ENCODE measurements at regions not wholly inside any gene's neighbourhood (a gene's known extent, or its start where the extent isn't known, plus 50 kb on each side); places are given as distances from the start of the nearest gene placed in this dataset.

DNA sequence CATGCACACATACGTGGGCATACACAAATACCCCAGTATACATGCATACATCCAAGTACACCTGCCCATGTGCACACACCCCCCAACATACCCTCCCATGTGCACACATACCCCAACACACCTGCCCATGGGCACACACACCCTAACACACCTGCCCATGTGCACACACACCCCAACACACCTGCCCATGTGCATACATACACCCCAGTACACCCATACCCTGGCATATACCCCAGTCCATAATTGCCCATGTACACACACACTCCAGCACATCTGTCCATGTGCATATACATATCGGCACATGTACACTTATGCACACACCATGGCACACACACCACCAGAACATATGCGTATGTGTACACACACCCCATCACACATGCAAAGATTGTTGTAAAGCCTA, 475.2 kb downstream of the PREX1 start:
- H3K4me1 ChIP-seq (replicated peaks; ENCODE audit: insufficient read depth), result no peaks in the 10 kb centered on the region
- no peaks in the 10 kb centered on the region for H3K27me3 ChIP-seq (ENCODE audit: insufficient read depth, low read depth)
- intact Hi-C loops (cut with micrococcal nuclease; ENCODE audit: unreplicated experiment), result no loop called here
- CTCF ChIA-PET, result no interaction called here
- no peaks in the 10 kb centered on the region for H4K20me1 ChIP-seq (ENCODE audit: insufficient read depth)
- no peak overlapping the region for H3K27ac ChIP-seq
- TF ChIP-seq EZH2 (IDR thresholded peaks at IDR 0.05; ENCODE audit: low read depth) (no peak), CTCF (conservative IDR thresholded peaks at IDR 0.05) (no peak)
- H3K9me3 ChIP-seq (ENCODE audit: insufficient read depth, low read depth), result peaks cover 8% of the 10 kb centered on the region; the same call in 1 of the 2 replicates
- H3K4me2 ChIP-seq, result no peak overlapping the region
- H3K9me2 ChIP-seq (ENCODE audit: insufficient read depth), result no peaks in the 10 kb centered on the region
- no peak overlapping the region for H2AFZ ChIP-seq
- H3K36me3 ChIP-seq (ENCODE audit: low read depth), result no peaks in the 10 kb centered on the region
- DNase-seq, result no peak
- H3K79me2 ChIP-seq (ENCODE audit: low read depth), result no peaks in the 10 kb centered on the region
- H3K4me3 ChIP-seq, result no peak overlapping the region
- POLR2A ChIA-PET (ENCODE audit: unreplicated experiment), result no interaction called here
- BruUV-seq (replicated peaks), result no TSS peak
- no peaks in the 10 kb centered on the region for H3F3A ChIP-seq (ENCODE audit: insufficient read depth, low read depth)

DNA sequence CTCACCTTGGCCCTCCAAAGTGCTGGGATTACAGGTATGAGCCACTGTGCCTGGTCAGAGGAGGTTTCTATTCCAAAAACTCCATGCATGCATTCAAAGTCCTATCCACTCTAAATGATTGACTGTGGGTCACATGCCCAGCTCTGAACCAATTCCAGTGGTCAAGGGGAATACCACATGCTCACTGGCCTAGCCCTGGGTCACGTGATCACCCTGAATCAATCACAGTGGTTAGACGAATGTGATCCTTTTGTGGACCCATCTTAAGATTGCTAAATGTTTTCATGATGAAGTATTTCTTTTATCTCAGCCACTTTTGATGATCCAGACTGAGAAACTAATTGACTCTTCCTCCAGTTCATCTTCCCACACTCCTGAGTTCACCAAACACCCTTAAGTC, 475.8 kb downstream of the PREX1 start:
- no peaks in the 10 kb centered on the region for H3K4me1 ChIP-seq (replicated peaks; ENCODE audit: insufficient read depth)
- no peak overlapping the region for H3K4me2 ChIP-seq
- no peak for TF ChIP-seq CTCF (conservative IDR thresholded peaks at IDR 0.05)
- no peak for TF ChIP-seq EZH2 (IDR thresholded peaks at IDR 0.05; ENCODE audit: low read depth)
- no peaks in the 10 kb centered on the region for H3K36me3 ChIP-seq (ENCODE audit: low read depth)
- H3K9me3 ChIP-seq (ENCODE audit: insufficient read depth, low read depth), result peaks cover 8% of the 10 kb centered on the region; the same call in 1 of the 2 replicates
- H3K27me3 ChIP-seq (ENCODE audit: insufficient read depth, low read depth), result no peaks in the 10 kb centered on the region
- no TSS peak for BruUV-seq (replicated peaks)
- no peaks in the 10 kb centered on the region for H4K20me1 ChIP-seq (ENCODE audit: insufficient read depth)
- intact Hi-C loops (cut with micrococcal nuclease; ENCODE audit: unreplicated experiment), result no loop called here
- ChIA-PET CTCF (no interaction called here), POLR2A (ENCODE audit: unreplicated experiment) (no interaction called here)
- no peak for DNase-seq
- H3K9me2 ChIP-seq (ENCODE audit: insufficient read depth), result no peaks in the 10 kb centered on the region
- H2AFZ ChIP-seq, result no peak overlapping the region
- no peaks in the 10 kb centered on the region for H3F3A ChIP-seq (ENCODE audit: insufficient read depth, low read depth)
- no peak overlapping the region for H3K27ac ChIP-seq
- no peaks in the 10 kb centered on the region for H3K79me2 ChIP-seq (ENCODE audit: low read depth)
- no peak overlapping the region for H3K4me3 ChIP-seq

DNA sequence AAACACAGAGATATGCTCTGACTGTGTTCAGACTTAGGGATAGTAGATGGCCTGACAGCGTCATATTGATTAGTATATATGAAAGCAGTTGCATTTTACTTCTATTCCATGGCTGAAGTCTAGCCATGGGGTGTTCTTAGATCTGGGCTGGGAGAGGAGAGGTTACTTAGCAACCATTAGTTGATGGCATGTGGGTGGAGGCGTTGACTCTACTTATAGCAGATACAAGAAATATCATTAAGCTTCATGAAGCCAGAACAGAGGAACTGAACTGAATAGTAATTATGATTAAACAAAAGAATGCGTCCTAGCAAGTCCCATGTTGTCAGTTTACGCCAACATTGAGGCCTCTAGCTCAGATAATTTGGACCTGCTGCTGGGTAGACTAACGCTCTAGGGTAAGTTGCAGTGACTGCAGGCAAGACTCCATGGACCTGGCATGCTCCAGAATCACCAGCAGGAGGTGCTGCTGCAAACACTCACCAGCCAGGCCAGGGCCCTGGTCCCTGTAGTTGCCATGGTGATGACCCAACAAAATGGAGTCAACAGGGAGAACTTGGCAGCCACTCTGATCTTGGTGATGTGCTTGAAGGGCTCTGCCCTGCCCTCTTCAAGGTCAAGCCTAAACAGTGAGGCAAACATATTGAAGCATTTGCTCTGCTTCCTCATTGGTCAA, 477.3 kb downstream of the PREX1 start:
- Histone ChIP-seq H4K20me1 (ENCODE audit: insufficient read depth) (no peaks in the 10 kb centered on the region), H3K4me2 (no peak overlapping the region), H3K4me1 (replicated peaks; ENCODE audit: insufficient read depth) (no peaks in the 10 kb centered on the region), H2AFZ (no peak overlapping the region; the same call in 1 of the 2 replicates), H3K36me3 (ENCODE audit: low read depth) (no peaks in the 10 kb centered on the region), H3K27me3 (ENCODE audit: insufficient read depth, low read depth) (no peaks in the 10 kb centered on the region), H3K9me3 (ENCODE audit: insufficient read depth, low read depth) (peaks cover 8% of the 10 kb centered on the region; the same call in 1 of the 2 replicates), H3K4me3 (no peak overlapping the region), H3F3A (ENCODE audit: insufficient read depth, low read depth) (no peaks in the 10 kb centered on the region), H3K9me2 (ENCODE audit: insufficient read depth) (no peaks in the 10 kb centered on the region), H3K79me2 (ENCODE audit: low read depth) (no peaks in the 10 kb centered on the region), H3K27ac (no peak overlapping the region)
- CTCF ChIA-PET, result interaction anchor here (0.6 kb wide), 1 partner anchor 678 kb away, joined by 4 read pairs; no protein-coding TSS in a partner anchor
- no peak for DNase-seq
- peak; percentile 37; the same call in 1 of the 2 replicates for TF ChIP-seq CTCF (conservative IDR thresholded peaks at IDR 0.05)
- no peak for TF ChIP-seq EZH2 (IDR thresholded peaks at IDR 0.05; ENCODE audit: low read depth)
- intact Hi-C loops (cut with micrococcal nuclease; ENCODE audit: unreplicated experiment), result no loop called here
- POLR2A ChIA-PET (ENCODE audit: unreplicated experiment), result interaction anchor here (0.7 to 0.9 kb wide), 2 partner anchors 576 to 808 kb away, joined by 3 read pairs; no protein-coding TSS in a partner anchor
- no TSS peak for BruUV-seq (replicated peaks)
